Suprapubic skin (tissue), 4 donors: ENCODE measurements at regions not wholly inside any gene's neighbourhood (a gene's known extent, or its start where the extent isn't known, plus 50 kb on each side); places are given as distances from the start of the nearest gene placed in this dataset.

Experiments
- DNase-seq, 2 donors: peaks; one replicate each; pipeline ENCODE4 v3.0.0-alpha.2; 2019; ENCODE audit warnings: low spot score in 2 of 2
- H3K27ac ChIP-seq: fragments of 200-600 bp; sonication (generic); one replicate; pipeline ENCODE4 v1.5.1; 2019
- H3K27me3 ChIP-seq: fragments of 200-600 bp; sonication (generic); one replicate; pipeline ENCODE4 v1.5.1; 2019
- H3K36me3 ChIP-seq: fragments of 200-600 bp; sonication (generic); one replicate; pipeline ENCODE4 v1.5.1; 2019
- H3K4me1 ChIP-seq: fragments of 200-600 bp; sonication (generic); one replicate; pipeline ENCODE4 v1.5.1; 2019
- H3K4me3 ChIP-seq: fragments of 200-600 bp; sonication (generic); one replicate; pipeline ENCODE4 v1.5.1; 2019; ENCODE audit warnings: mild to moderate bottlenecking
- H3K9me3 ChIP-seq: fragments of 200-600 bp; sonication (generic); one replicate; pipeline ENCODE4 v1.5.1; 2019
- CTCF ChIP-seq, 2 donors: fragments of 200-600 bp in 1 of 2; fragments of 450-650 bp in 1 of 2; sonication (generic) in 1 of 2; IDR thresholded peaks; one replicate each; pipeline ENCODE4 v1.5.1; 2016 to 2019; ENCODE audit warnings: antibody characterized with exemption in 2 of 2, mild to moderate bottlenecking in 1 of 2, moderate library complexity in 1 of 2
- EP300 ChIP-seq: sonication (generic); formaldehyde crosslinking; IDR thresholded peaks from one replicate; pipeline ENCODE4 v1.6.1; 2017; ENCODE audit warnings: antibody characterized with exemption
- POLR2A ChIP-seq, 2 donors: fragments of 450-650 bp; IDR thresholded peaks; one replicate each; pipeline ENCODE4 v1.6.1; 2017; ENCODE audit warnings: antibody characterized with exemption in 2 of 2, mild to moderate bottlenecking in 2 of 2, moderate library complexity in 2 of 2
- POLR2AphosphoS5 ChIP-seq, 3 donors: sonication (generic); formaldehyde crosslinking; IDR thresholded peaks; one replicate each; pipeline ENCODE4 v1.6.1; 2017; ENCODE audit warnings: antibody characterized with exemption in 3 of 3
- WGBS: methylation state at CpG from one replicate; pipeline ENCODE4 v1.1.5; 2018; 5-methylcytosine and 5-hydroxymethylcytosine counted together

- H3K36me3 ChIP-seq: no peaks in the 10 kb centered on the region
- no peak for DNase-seq
- no peak overlapping the region for H3K27ac ChIP-seq
- no peaks in the 10 kb centered on the region for H3K27me3 ChIP-seq
- TF ChIP-seq POLR2AphosphoS5 (IDR thresholded peaks at IDR 0.05): no peak
- no peak for TF ChIP-seq EP300
- no peak for TF ChIP-seq CTCF (IDR thresholded peaks at IDR 0.05)
- 67% methylated on average over 3 of the region's 3 CpGs for WGBS
- no peaks in the 10 kb centered on the region for H3K4me1 ChIP-seq
- H3K9me3 ChIP-seq: no peaks in the 10 kb centered on the region
- H3K4me3 ChIP-seq: no peak overlapping the region
Measured at GRCh38 chr3:117798221-117798620, 1088.6 kb downstream of the TUSC7 start.

DNA sequence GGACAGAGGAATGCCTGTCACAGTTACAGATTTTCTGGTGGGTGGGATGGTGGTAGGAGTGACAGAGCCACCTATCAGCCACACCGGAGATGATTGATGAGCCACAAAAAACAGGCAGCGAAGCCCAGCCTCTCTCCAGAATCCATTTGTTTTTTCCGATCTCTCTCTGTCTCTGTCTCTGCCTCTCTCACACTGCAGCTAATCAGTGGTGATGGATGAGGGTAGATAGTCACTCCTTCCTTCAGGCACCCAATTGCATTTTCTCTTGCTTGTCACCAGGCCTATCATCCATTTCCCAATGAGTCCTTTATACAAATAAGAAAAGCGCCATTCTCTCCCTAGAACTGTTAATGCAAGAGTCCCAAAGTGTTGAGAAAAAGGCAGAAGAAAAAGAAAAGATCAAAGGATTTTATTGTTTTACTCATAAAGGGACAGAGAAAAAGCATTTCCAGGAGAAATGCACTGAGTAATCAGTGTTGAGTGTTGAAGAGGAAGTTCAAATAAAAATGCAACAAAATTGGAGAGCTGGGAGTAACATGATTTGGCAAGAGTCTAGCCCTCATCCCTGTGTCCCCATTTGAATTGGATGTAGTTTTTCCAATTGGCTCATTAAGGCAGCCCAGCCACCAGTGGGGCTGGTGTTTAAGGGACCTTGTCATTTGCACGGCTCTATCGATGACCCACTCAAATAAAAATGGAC is 1089.3 kb downstream of the TUSC7 start:
- no peaks in the 10 kb centered on the region for H3K27me3 ChIP-seq
- no peak for DNase-seq
- TF ChIP-seq EP300 (no peak), POLR2A (IDR thresholded peaks at IDR 0.05) (no peak), CTCF (IDR thresholded peaks at IDR 0.05) (no peak), POLR2AphosphoS5 (IDR thresholded peaks at IDR 0.05) (no peak)
- no peak overlapping the region for H3K27ac ChIP-seq
- no peaks in the 10 kb centered on the region for H3K9me3 ChIP-seq
- no peaks in the 10 kb centered on the region for H3K36me3 ChIP-seq
- H3K4me3 ChIP-seq: no peak overlapping the region
- WGBS: 68% methylated on average over 6 of the region's 6 CpGs
- no peaks in the 10 kb centered on the region for H3K4me1 ChIP-seq

DNA sequence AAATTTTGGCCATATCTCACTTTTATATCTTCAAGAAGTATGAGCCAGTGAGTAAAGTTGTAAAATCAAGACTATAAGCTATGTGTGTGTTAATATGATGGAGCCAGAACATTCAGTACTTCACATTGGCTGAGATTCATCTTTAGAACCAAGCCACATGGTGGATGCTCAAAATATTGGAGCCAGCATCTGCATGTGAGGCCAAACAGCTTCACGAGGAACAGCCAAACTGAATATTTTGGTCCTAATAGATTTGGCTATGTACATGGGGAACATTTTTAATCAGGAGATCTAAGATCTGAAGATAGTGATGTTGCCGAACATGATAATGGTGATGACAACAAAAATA is 1089.8 kb downstream of the TUSC7 start:
- 45% methylated on average over 2 of the region's 2 CpGs for WGBS
- Histone ChIP-seq H3K27me3 (no peaks in the 10 kb centered on the region), H3K27ac (no peak overlapping the region), H3K9me3 (no peaks in the 10 kb centered on the region), H3K4me1 (no peaks in the 10 kb centered on the region), H3K36me3 (no peaks in the 10 kb centered on the region), H3K4me3 (no peak overlapping the region)
- TF ChIP-seq POLR2A (IDR thresholded peaks at IDR 0.05) (no peak), CTCF (IDR thresholded peaks at IDR 0.05) (no peak), EP300 (no peak), POLR2AphosphoS5 (IDR thresholded peaks at IDR 0.05) (no peak)
- no peak for DNase-seq

- no peak for DNase-seq
- Histone ChIP-seq H3K9me3 (no peaks in the 10 kb centered on the region), H3K4me3 (no peak overlapping the region), H3K4me1 (no peaks in the 10 kb centered on the region), H3K27me3 (no peaks in the 10 kb centered on the region), H3K27ac (no peak overlapping the region), H3K36me3 (no peaks in the 10 kb centered on the region)
- TF ChIP-seq POLR2AphosphoS5 (IDR thresholded peaks at IDR 0.05) (no peak), POLR2A (IDR thresholded peaks at IDR 0.05) (no peak), CTCF (IDR thresholded peaks at IDR 0.05) (no peak), EP300 (no peak)
- WGBS: 22% methylated on average over 2 of the region's 2 CpGs
Measured at GRCh38 chr3:117801912-117802239, 1092.3 kb downstream of the TUSC7 start.

DNA sequence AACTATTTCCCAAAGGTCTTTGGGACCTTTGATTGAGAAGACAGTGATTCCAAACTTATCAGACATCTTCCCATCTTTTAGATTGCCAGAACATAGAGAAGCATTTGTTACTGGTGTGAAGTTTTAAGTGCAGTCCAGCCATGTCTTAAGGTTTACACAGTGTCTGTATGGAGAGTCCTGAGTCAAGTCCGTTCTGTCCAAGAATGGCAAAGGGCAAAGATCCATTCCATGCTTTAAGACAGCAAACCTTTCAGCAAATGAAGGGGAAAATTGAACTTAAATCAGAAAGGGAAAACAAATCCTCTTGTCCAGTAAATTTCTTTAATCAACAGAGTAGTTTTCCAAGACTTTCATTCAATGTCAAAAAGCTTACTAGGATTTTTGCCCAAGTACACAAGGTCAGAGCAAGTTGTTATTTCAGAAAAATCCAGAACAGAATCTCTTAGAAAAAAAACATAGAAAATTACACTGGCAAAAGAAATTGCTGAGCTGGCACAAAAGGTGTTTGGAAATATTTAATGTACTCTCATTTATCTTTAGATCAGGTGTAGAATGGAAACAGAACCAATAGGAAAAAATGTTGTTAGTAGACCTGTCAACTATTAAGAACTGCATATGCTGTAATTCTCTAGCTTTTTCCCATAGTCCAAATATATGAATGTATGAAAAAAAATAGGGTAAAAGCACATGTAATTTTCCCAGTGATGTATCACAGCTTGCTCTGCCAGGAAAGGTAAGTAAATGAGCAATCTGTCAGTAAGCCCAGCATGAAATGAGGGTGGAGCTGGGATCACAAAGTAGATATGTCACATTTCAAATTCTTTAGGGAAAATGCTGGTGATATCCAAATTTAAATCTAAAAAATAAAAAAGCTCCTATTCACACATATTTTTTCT is 1099.9 kb downstream of the TUSC7 start:
- Histone ChIP-seq H3K27ac (no peak overlapping the region), H3K4me1 (no peaks in the 10 kb centered on the region), H3K4me3 (no peak overlapping the region), H3K27me3 (no peaks in the 10 kb centered on the region), H3K9me3 (no peaks in the 10 kb centered on the region), H3K36me3 (no peaks in the 10 kb centered on the region)
- TF ChIP-seq POLR2AphosphoS5 (IDR thresholded peaks at IDR 0.05) (no peak), POLR2A (IDR thresholded peaks at IDR 0.05) (no peak), EP300 (no peak), CTCF (IDR thresholded peaks at IDR 0.05) (no peak)
- no peak for DNase-seq
- WGBS: 80% methylated on average over 1 of the region's 1 CpG
